CD14-positive monocyte (primary cell): ENCODE measurements at regions not wholly inside any gene's neighbourhood (a gene's known extent, or its start where the extent isn't known, plus 50 kb on each side); places are given as distances from the start of the nearest gene placed in this dataset.

Source experiments
- DNase-seq, 3 donors: peaks; one replicate each; pipeline ENCODE4 v3.0.0-alpha.2; 2011 to 2022
- H2AFZ ChIP-seq: 2 replicates; pipeline ENCODE4 v1.6.0; 2012; ENCODE audit warnings: mild to moderate bottlenecking, low read depth, low read length, inconsistent platforms; ENCODE audit not compliant: insufficient read depth, poor library complexity, severe bottlenecking
- H3K27ac ChIP-seq, 2 donors: 1 replicate in 1 of 2; 2 replicates in 1 of 2; pipeline ENCODE4 v1.5.1; 2012 to 2013; ENCODE audit warnings: low read length in 2 of 2, control low read depth in 1 of 2, inconsistent platforms in 1 of 2, low read depth in 1 of 2, mild to moderate bottlenecking in 1 of 2
- H3K27me3 ChIP-seq, 2 donors: one replicate each; pipeline versions ENCODE4 v1.6.0 to v1.6.1; 2011 to 2013; ENCODE audit warnings: low read length in 2 of 2; ENCODE audit not compliant: control insufficient read depth in 2 of 2, insufficient read depth in 2 of 2
- H3K36me3 ChIP-seq, 2 donors: replicated peaks in 1 of 2; 1 replicate in 1 of 2; 2 replicates in 1 of 2; pipeline versions ENCODE4 v1.5.1 to v1.6.1; 2012 to 2013; ENCODE audit warnings: low read length in 2 of 2, control low read depth in 1 of 2, inconsistent platforms in 1 of 2, mild to moderate bottlenecking in 1 of 2; ENCODE audit not compliant: insufficient read depth in 2 of 2, control insufficient read depth in 1 of 2
- H3K4me1 ChIP-seq, 2 donors: 1 replicate in 1 of 2; 2 replicates in 1 of 2; pipeline versions ENCODE4 v1.5.1 to v1.6.1; 2012 to 2013; ENCODE audit warnings: low read length in 2 of 2, control low read depth in 1 of 2, inconsistent platforms in 1 of 2, mild to moderate bottlenecking in 1 of 2, moderate library complexity in 1 of 2; ENCODE audit not compliant: insufficient read depth in 2 of 2, control insufficient read depth in 1 of 2
- H3K4me2 ChIP-seq: replicated peaks from 2 replicates; pipeline ENCODE3; 2012; ENCODE audit warnings: low read length, moderate library complexity, mild to moderate bottlenecking; ENCODE audit not compliant: poor library complexity, severe bottlenecking; ENCODE audit errors: extremely low read depth
- H3K4me3 ChIP-seq, 3 experiments: fragments of 200-600 bp in 1 of 3; sonication (generic) in 1 of 3; replicated peaks in 1 of 3; 1 replicate in 2 of 3; 2 replicates in 1 of 3; pipeline ENCODE4 v1.5.1; 2011 to 2013; ENCODE audit warnings: low read length in 3 of 3, mild to moderate bottlenecking in 3 of 3, control low read depth in 2 of 3, low read depth in 2 of 3, inconsistent platforms in 1 of 3, moderate library complexity in 1 of 3
- H3K79me2 ChIP-seq: 2 replicates; pipeline ENCODE4 v1.6.0; 2012; ENCODE audit warnings: mild to moderate bottlenecking, control low read depth, inconsistent platforms, low read length, moderate library complexity; ENCODE audit not compliant: insufficient read depth
- H3K9ac ChIP-seq: 2 replicates; pipeline ENCODE4 v1.6.0; 2017; ENCODE audit warnings: low read length, mild to moderate bottlenecking; ENCODE audit not compliant: insufficient read depth, poor library complexity, severe bottlenecking
- H3K9me3 ChIP-seq, 2 donors: replicated peaks in 1 of 2; 1 replicate in 1 of 2; 2 replicates in 1 of 2; pipeline versions ENCODE4 v1.5.1 to v1.6.1; 2012 to 2013; ENCODE audit warnings: low read length in 2 of 2, control low read depth in 1 of 2; ENCODE audit not compliant: control insufficient read depth in 1 of 2, insufficient read depth in 1 of 2
- H4K20me1 ChIP-seq: 2 replicates; pipeline ENCODE4 v1.6.0; 2012; ENCODE audit warnings: mild to moderate bottlenecking, low read length, control low read depth, moderate library complexity; ENCODE audit not compliant: insufficient read depth
- H3K27ac Mint-ChIP-seq, 7 donors: one replicate each; pipeline ENCODE4 v1.8.0; 2020; ENCODE audit warnings: mild to moderate bottlenecking in 7 of 7, mixed read lengths in 7 of 7, moderate library complexity in 6 of 7, inconsistent platforms in 2 of 7
- H3K27me3 Mint-ChIP-seq, 3 donors: one replicate each; pipeline ENCODE4 v1.8.0; 2021 to 2022; ENCODE audit warnings: low read depth in 3 of 3, mild to moderate bottlenecking in 3 of 3, mixed read lengths in 3 of 3, moderate library complexity in 3 of 3, inconsistent platforms in 1 of 3
- H3K36me3 Mint-ChIP-seq, 2 donors: one replicate each; pipeline ENCODE4 v1.8.0; 2020; ENCODE audit warnings: mixed read lengths in 2 of 2, inconsistent platforms in 1 of 2, mild to moderate bottlenecking in 1 of 2
- H3K4me1 Mint-ChIP-seq: one replicate; pipeline ENCODE4 v1.8.0; 2020; ENCODE audit warnings: mild to moderate bottlenecking, mixed read lengths
- H3K4me3 Mint-ChIP-seq, 2 donors: one replicate each; pipeline ENCODE4 v1.8.0; 2020; ENCODE audit warnings: mild to moderate bottlenecking in 2 of 2, mixed read lengths in 2 of 2, moderate library complexity in 1 of 2
- H3K9me3 Mint-ChIP-seq, 7 donors: one replicate each; pipeline ENCODE4 v1.8.0; 2020 to 2022; ENCODE audit warnings: mixed read lengths in 7 of 7, mild to moderate bottlenecking in 6 of 7, moderate library complexity in 6 of 7, inconsistent platforms in 2 of 7
- WGBS: methylation state at CpG from one replicate; pipeline ENCODE4 v1.1.5; 2013; ENCODE audit warnings: missing lambda C conversion rate; ENCODE audit not compliant: insufficient coverage; 5-methylcytosine and 5-hydroxymethylcytosine counted together
- intact Hi-C, 2 donors: fragments of 100-400 bp; cut with micrococcal nuclease; formaldehyde crosslinking; loops; one replicate each; pipeline versions ENCODE4 v1.15.0 to v1.15.1; 2023
- TF ChIP-seq, protein P1 (sequence below): fragments of 200-600 bp; IDR thresholded peaks from one replicate; pipeline ENCODE4 v1.8.0; 2022; ENCODE audit warnings: antibody characterized with exemption, mild to moderate bottlenecking

DNA sequence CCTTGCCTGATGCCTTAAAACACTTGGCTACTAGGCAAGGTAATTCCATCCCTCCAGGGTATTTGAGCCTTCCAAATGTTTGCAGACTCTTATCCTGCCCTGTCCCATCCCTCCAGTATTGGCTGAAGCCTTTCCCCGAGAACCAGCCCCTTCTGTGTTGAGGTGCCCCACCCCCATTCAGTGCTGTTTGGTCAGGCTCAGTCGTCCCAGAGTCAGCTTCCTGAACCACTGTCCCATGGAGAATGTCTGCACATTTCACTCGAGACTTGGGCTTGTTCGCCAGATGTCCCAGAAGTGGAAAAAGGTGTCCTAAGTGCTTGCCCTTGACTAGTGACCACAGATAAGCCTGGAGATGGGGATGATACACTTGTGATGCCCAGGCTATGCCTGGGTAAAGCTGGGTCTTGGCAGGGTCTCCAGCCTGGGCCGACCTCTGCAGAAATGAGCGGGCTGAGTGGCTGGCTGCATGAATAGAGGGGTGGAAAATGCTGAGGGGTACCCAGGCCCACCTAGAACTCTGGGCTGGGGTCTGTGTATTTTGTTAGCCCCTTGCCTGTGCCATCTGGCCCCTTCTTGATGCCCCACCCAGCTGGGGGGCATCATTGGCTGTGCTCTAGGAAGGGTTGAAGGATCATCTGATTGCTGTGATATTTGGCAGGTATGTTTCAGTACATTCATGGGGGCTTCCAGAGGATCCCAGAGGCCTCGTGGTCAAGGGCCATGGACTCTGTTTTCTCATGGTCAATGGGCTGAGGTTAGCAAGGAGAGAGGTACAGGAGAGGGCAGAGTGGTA is 178.4 kb downstream of the MACROH2A1 start:
- WGBS = 93% methylated on average over 7 of the region's 7 CpGs
- TF ChIP-seq, protein P1, sequence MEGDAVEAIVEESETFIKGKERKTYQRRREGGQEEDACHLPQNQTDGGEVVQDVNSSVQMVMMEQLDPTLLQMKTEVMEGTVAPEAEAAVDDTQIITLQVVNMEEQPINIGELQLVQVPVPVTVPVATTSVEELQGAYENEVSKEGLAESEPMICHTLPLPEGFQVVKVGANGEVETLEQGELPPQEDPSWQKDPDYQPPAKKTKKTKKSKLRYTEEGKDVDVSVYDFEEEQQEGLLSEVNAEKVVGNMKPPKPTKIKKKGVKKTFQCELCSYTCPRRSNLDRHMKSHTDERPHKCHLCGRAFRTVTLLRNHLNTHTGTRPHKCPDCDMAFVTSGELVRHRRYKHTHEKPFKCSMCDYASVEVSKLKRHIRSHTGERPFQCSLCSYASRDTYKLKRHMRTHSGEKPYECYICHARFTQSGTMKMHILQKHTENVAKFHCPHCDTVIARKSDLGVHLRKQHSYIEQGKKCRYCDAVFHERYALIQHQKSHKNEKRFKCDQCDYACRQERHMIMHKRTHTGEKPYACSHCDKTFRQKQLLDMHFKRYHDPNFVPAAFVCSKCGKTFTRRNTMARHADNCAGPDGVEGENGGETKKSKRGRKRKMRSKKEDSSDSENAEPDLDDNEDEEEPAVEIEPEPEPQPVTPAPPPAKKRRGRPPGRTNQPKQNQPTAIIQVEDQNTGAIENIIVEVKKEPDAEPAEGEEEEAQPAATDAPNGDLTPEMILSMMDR = no peak
- no peak for DNase-seq
- peaks cover 43% of the 10 kb centered on the region for H3K4me1 Mint-ChIP-seq
- Histone ChIP-seq H3K79me2 (no peaks in the 10 kb centered on the region), H2AFZ (no peak overlapping the region), H3K36me3 (no peaks in the 10 kb centered on the region), H3K9me3 (no peaks in the 10 kb centered on the region), H4K20me1 (no peaks in the 10 kb centered on the region), H3K9ac (no peak overlapping the region), H3K4me3 (no peak overlapping the region), H3K4me2 (no peak overlapping the region), H3K27me3 (no peaks in the 10 kb centered on the region), H3K4me1 (peaks cover 34 to 40% of the 10 kb centered on the region in 2 donors), H3K27ac (no peak overlapping the region)
- H3K9me3 Mint-ChIP-seq = no peaks in the 10 kb centered on the region
- peaks cover 1 to 13% (median 2%) of the 10 kb centered on the region in 3 donors for H3K27me3 Mint-ChIP-seq
- no peak overlapping the region for H3K4me3 Mint-ChIP-seq
- no peak overlapping the region for H3K27ac Mint-ChIP-seq
- intact Hi-C loops = no loop called here
- peaks cover 0 to 2% of the 10 kb centered on the region in 2 donors for H3K36me3 Mint-ChIP-seq

DNA sequence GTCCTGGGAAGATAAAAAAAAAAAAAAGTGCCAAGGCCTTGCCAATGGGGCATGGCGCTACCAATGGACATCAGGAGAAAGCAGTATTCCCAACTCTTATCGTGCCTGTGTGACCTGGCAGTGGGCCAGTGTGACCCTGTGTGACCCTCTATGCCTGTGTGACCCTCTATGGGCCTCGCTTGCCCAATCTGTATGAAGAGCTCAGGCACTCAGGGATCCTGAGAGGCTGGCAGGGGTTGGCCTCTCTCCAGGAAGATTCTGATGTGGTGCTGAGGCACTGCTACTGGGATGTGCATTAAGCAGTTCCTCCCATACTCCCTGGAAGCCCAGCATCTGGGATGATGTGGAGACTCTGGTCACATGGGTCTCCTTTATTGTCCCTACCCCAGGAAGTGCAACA is 179.2 kb downstream of the MACROH2A1 start:
- Histone ChIP-seq H3K9ac (no peak overlapping the region), H3K36me3 (no peaks in the 10 kb centered on the region), H3K27me3 (no peaks in the 10 kb centered on the region), H3K9me3 (no peaks in the 10 kb centered on the region), H4K20me1 (no peaks in the 10 kb centered on the region), H3K4me1 (peaks cover 34 to 40% of the 10 kb centered on the region in 2 donors), H3K4me2 (no peak overlapping the region), H3K27ac (no peak overlapping the region), H3K4me3 (no peak overlapping the region), H2AFZ (no peak overlapping the region), H3K79me2 (no peaks in the 10 kb centered on the region)
- Mint-ChIP-seq H3K9me3 (no peaks in the 10 kb centered on the region), H3K36me3 (peaks cover 0 to 2% of the 10 kb centered on the region in 2 donors), H3K4me3 (no peak overlapping the region), H3K4me1 (peaks cover 43% of the 10 kb centered on the region), H3K27me3 (peaks cover 1 to 13% (median 2%) of the 10 kb centered on the region in 3 donors), H3K27ac (no peak overlapping the region)
- DNase-seq = no peak
- 100% methylated on average over 2 of the region's 3 CpGs for WGBS
- intact Hi-C loops = no loop called here
- TF ChIP-seq, protein P1 = no peak
